Cardiac muscle cell (in vitro differentiated cells and primary cell): ENCODE measurements at regions not wholly inside any gene's neighbourhood (a gene's known extent, or its start where the extent isn't known, plus 50 kb on each side); places are given as distances from the start of the nearest gene placed in this dataset.
"Not testable (repeated sequence)": the region's sequence is repeated elsewhere in the genome, so short reads cannot be mapped to it uniquely, and the experiment has no call there.

Source experiments
- DNase-seq, 2 donors: peaks; one replicate each; pipeline versions ENCODE4 v3.0.0 to v3.0.0-alpha.2; 2010 to 2017; ENCODE audit warnings: low read depth in 1 of 2, low spot score in 1 of 2
- H3K27ac ChIP-seq: fragments of 200-600 bp; sonication (generic); 2 replicates; pipeline ENCODE4 v1.5.1; 2016
- H3K27me3 ChIP-seq: fragments of 200-600 bp; sonication (generic); 2 replicates; pipeline ENCODE4 v1.6.0; 2016; ENCODE audit warnings: control low read depth
- H3K36me3 ChIP-seq: fragments of 200-600 bp; sonication (generic); 2 replicates; pipeline ENCODE4 v1.5.1; 2016; ENCODE audit warnings: control low read depth
- H3K4me1 ChIP-seq: fragments of 200-600 bp; sonication (generic); 2 replicates; pipeline ENCODE4 v1.8.1; 2017; ENCODE audit warnings: low read depth, mild to moderate bottlenecking, mixed run types
- H3K4me3 ChIP-seq: fragments of 200-600 bp; sonication (generic); 2 replicates; pipeline ENCODE4 v1.5.1; 2016; ENCODE audit warnings: mild to moderate bottlenecking
- H3K9me3 ChIP-seq: fragments of 200-600 bp; sonication (generic); 2 replicates; pipeline ENCODE4 v1.5.1; 2017; ENCODE audit warnings: low read depth, mild to moderate bottlenecking, control low read depth
- CTCF ChIP-seq: IDR thresholded peaks from 2 replicates; pipeline ENCODE4 v1.5.1; 2012; ENCODE audit warnings: low read depth, mild to moderate bottlenecking, low read length

DNA sequence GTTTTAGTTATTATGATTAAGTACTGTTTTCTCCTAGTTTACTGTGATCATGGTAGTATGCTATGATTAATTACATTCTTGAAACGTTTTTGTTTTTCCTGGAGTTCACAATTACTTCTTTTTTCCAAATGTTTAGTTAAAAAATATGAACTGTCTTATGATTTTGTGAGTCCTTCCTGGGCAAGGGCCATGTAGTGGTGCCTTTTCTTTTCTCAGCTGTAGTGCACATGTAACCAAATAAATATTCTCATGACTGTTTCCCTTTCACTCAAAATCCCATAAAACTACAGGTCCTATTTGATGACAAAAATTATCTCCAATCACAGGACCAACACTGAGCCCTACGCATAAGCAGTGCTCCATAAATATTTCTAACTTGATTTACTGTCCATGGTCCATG is 118.9 kb upstream of the EGR2 start:
- DNase-seq = no peak
- H3K27me3 ChIP-seq = no peaks in the 10 kb centered on the region
- H3K9me3 ChIP-seq = no peaks in the 10 kb centered on the region
- no peaks in the 10 kb centered on the region for H3K4me1 ChIP-seq
- no peak overlapping the region for H3K27ac ChIP-seq
- no peak for TF ChIP-seq CTCF
- no peak overlapping the region for H3K4me3 ChIP-seq
- H3K36me3 ChIP-seq = no peaks in the 10 kb centered on the region

GRCh38 chr10:62934258-62934657 is 118.1 kb upstream of the EGR2 start:
- Histone ChIP-seq H3K27me3 (no peaks in the 10 kb centered on the region), H3K4me3 (no peak overlapping the region), H3K9me3 (no peaks in the 10 kb centered on the region), H3K27ac (no peak overlapping the region), H3K4me1 (no peaks in the 10 kb centered on the region), H3K36me3 (no peaks in the 10 kb centered on the region)
- TF ChIP-seq CTCF = no peak
- DNase-seq = no peak

DNA sequence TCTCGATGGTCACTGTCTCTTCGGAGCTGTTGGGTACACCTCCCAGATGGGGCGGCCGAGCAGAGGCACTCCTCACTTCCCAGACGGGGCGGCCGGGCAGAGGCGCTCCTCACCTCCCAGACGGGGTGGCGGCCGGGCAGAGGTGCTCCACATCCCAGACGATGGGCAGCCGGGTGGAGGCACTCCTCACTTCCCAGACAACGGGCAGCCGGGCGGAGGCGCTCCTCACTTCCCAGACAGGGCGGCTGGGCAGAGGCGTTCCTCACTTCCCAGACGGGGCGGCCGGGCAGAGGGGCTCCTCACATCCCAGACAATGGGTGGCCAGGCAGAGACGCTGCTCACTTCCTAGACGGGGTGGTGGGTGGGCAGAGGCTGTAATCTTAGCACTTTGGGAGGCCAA is 112.6 kb upstream of the EGR2 start:
- DNase-seq, H3K27ac ChIP-seq, H3K9me3 ChIP-seq, H3K4me1 ChIP-seq, H3K4me3 ChIP-seq, H3K36me3 ChIP-seq, H3K27me3 ChIP-seq: not testable (repeated sequence)

- no peak for TF ChIP-seq CTCF
- H3K27me3 ChIP-seq = no peaks in the 10 kb centered on the region
- H3K4me3 ChIP-seq = no peak overlapping the region
- no peak for DNase-seq
- H3K27ac ChIP-seq = no peak overlapping the region
- no peaks in the 10 kb centered on the region for H3K9me3 ChIP-seq
- H3K4me1 ChIP-seq = no peaks in the 10 kb centered on the region
- no peaks in the 10 kb centered on the region for H3K36me3 ChIP-seq
Measured at GRCh38 chr10:62926407-62926806, 110.2 kb upstream of the EGR2 start.

GRCh38 chr10:62924344-62924748 is 108.2 kb upstream of the EGR2 start:
- Histone ChIP-seq H3K27ac (no peak overlapping the region), H3K4me1 (no peaks in the 10 kb centered on the region), H3K9me3 (no peaks in the 10 kb centered on the region), H3K4me3 (no peak overlapping the region), H3K36me3 (no peaks in the 10 kb centered on the region), H3K27me3 (no peaks in the 10 kb centered on the region)
- DNase-seq = peak in 1 of 2 donors; percentile 17
- TF ChIP-seq CTCF = no peak

GRCh38 chr10:62919776-62920175 is 103.6 kb upstream of the EGR2 start:
- Histone ChIP-seq H3K9me3 (no peaks in the 10 kb centered on the region), H3K4me1 (no peaks in the 10 kb centered on the region), H3K4me3 (no peak overlapping the region), H3K27me3 (no peaks in the 10 kb centered on the region), H3K27ac (no peak overlapping the region), H3K36me3 (no peaks in the 10 kb centered on the region)
- TF ChIP-seq CTCF = no peak
- peak in 1 of 2 donors; percentile 40 for DNase-seq
